Heart left ventricle (tissue), 16 donors: ENCODE measurements at regions not wholly inside any gene's neighbourhood (a gene's known extent, or its start where the extent isn't known, plus 50 kb on each side); places are given as distances from the start of the nearest gene placed in this dataset.

ENCODE experiments used
- ATAC-seq, 4 donors: fragments of 200-7000 bp; cut with Tn5 transposase; one replicate each; pipeline ENCODE4 v1.9.1; 2020 to 2022; ENCODE audit warnings: moderate library complexity in 4 of 4, mild to moderate bottlenecking in 3 of 4, moderate number of reproducible peaks in 1 of 4
- DNase-seq, 5 donors: peaks; one replicate each; pipeline ENCODE4 v3.0.0-alpha.2; 2020
- H3K27ac ChIP-seq, 12 donors: fragments of 200-600 bp; sonication (generic) in 4 of 12; one replicate each; pipeline versions ENCODE4 v1.5.0 to v1.8.0; 2016 to 2022; ENCODE audit warnings: mild to moderate bottlenecking in 2 of 12
- H3K27me3 ChIP-seq, 9 donors: fragments of 200-600 bp; sonication (generic) in 2 of 9; one replicate each; pipeline versions ENCODE4 v1.5.1 to v1.8.0; 2016 to 2022; ENCODE audit warnings: mild to moderate bottlenecking in 3 of 9
- H3K36me3 ChIP-seq, 9 donors: fragments of 200-600 bp; sonication (generic) in 2 of 9; one replicate each; pipeline versions ENCODE4 v1.5.0 to v1.8.0; 2018 to 2022; ENCODE audit warnings: mild to moderate bottlenecking in 2 of 9
- H3K4me1 ChIP-seq, 12 donors: fragments of 200-600 bp; sonication (generic) in 4 of 12; one replicate each; pipeline versions ENCODE4 v1.5.0 to v1.8.0; 2016 to 2022; ENCODE audit warnings: mild to moderate bottlenecking in 3 of 12
- H3K4me3 ChIP-seq, 12 donors: fragments of 200-600 bp; sonication (generic) in 4 of 12; one replicate each; pipeline versions ENCODE4 v1.5.0 to v1.8.0; 2017 to 2022; ENCODE audit warnings: mild to moderate bottlenecking in 9 of 12, moderate library complexity in 4 of 12
- H3K9me3 ChIP-seq, 12 donors: fragments of 200-600 bp; sonication (generic) in 4 of 12; one replicate each; pipeline versions ENCODE4 v1.5.0 to v1.8.0; 2016 to 2022; ENCODE audit warnings: mild to moderate bottlenecking in 1 of 12
- POLR2A ChIP-seq, 2 donors: fragments of 450-650 bp; IDR thresholded peaks; one replicate each; pipeline ENCODE4 v1.6.1; 2017; ENCODE audit warnings: antibody characterized with exemption in 2 of 2, mild to moderate bottlenecking in 2 of 2, moderate library complexity in 2 of 2
- WGBS, 4 donors: extraction: QIAGEN DNeasy Blood & Tissue Kit in 2 of 4; methylation state at CpG; one replicate each; pipeline versions ENCODE4 v1.1.5 to v1.1.7; 2013 to 2018; 5-methylcytosine and 5-hydroxymethylcytosine counted together
- intact Hi-C, 10 donors: fragments of 100-400 bp; cut with DNase I; formaldehyde crosslinking; loops; one replicate each; pipeline versions ENCODE4 v1.11.1 to v1.14.2; 2022
- TF ChIP-seq, protein P1 (sequence below), 12 donors: fragments of 200-600 bp; sonication (generic) in 4 of 12; IDR thresholded peaks; one replicate each; pipeline versions ENCODE4 v1.5.0 to v1.8.0; 2018 to 2022; ENCODE audit warnings: antibody characterized with exemption in 12 of 12, mild to moderate bottlenecking in 5 of 12
- donor health status: ischemic (EF 13 %, LVEDD 7.1; RV severe dilation, severe dysfunction).
- donor health status: healthy with polysubstance abuse.
- donor health status: DM: no; HTN: yes; CAD: no.
- donor health status: DM: no; HTN: no; CAD: no.
- donor health status: ischemic (EF 25% LVEDD 6.9; RV normal size, moderate dysfunction).
- donor health status: ischemic (EF 25% LVEDD 5.7; RV mildly dilated, moderate dysfunction).
- donor health status: healthy.
- donor health status: DM: yes; HTN: yes; CAD: no.
- donor health status: ischemic (EF 35%, LVEDD 5.7; RV mildly dilated, moderate dysfunction).
- donor health status: nonischemic (EF 11% LVEDD 7.7; RV severe dilation, severe dysfunction).
- donor health status: DM: yes; HTN: yes; CAD: no.
- donor health status: PGD.
- donor health status: ischemic (EF 29% LVEDD 5.4; RV normal size, mild dysfunction).
- donor health status: nonischemic (EF 23%, LVEDD 6.1; RV moderate dilation, normal function).

GRCh38 chr12:24095245-24095644 is 145.8 kb upstream of the SOX5 start:
- H3K4me1 ChIP-seq, result no peaks in the 10 kb centered on the region
- H3K9me3 ChIP-seq, result no peaks in the 10 kb centered on the region
- ATAC-seq (no peak), DNase-seq (no peak)
- WGBS, 4 donors, result 78 to 85% (median 81%) methylated on average over 1 of the region's 1 CpG
- no peak overlapping the region for H3K27ac ChIP-seq
- TF ChIP-seq, protein P1, sequence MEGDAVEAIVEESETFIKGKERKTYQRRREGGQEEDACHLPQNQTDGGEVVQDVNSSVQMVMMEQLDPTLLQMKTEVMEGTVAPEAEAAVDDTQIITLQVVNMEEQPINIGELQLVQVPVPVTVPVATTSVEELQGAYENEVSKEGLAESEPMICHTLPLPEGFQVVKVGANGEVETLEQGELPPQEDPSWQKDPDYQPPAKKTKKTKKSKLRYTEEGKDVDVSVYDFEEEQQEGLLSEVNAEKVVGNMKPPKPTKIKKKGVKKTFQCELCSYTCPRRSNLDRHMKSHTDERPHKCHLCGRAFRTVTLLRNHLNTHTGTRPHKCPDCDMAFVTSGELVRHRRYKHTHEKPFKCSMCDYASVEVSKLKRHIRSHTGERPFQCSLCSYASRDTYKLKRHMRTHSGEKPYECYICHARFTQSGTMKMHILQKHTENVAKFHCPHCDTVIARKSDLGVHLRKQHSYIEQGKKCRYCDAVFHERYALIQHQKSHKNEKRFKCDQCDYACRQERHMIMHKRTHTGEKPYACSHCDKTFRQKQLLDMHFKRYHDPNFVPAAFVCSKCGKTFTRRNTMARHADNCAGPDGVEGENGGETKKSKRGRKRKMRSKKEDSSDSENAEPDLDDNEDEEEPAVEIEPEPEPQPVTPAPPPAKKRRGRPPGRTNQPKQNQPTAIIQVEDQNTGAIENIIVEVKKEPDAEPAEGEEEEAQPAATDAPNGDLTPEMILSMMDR (IDR thresholded peaks at IDR 0.05), result no peak
- TF ChIP-seq POLR2A (IDR thresholded peaks at IDR 0.05), result no peak
- no peaks in the 10 kb centered on the region for H3K27me3 ChIP-seq
- no peaks in the 10 kb centered on the region for H3K36me3 ChIP-seq
- intact Hi-C loops, result no loop called here
- H3K4me3 ChIP-seq, result no peak overlapping the region

GRCh38 chr12:24089510-24089890 is 140.0 kb upstream of the SOX5 start:
- Histone ChIP-seq H3K27me3 (no peaks in the 10 kb centered on the region), H3K36me3 (no peaks in the 10 kb centered on the region), H3K4me3 (no peak overlapping the region), H3K9me3 (no peaks in the 10 kb centered on the region), H3K4me1 (no peaks in the 10 kb centered on the region), H3K27ac (no peak overlapping the region)
- 82 to 90% (median 88%) methylated on average over 2 of the region's 2 CpGs for WGBS, 4 donors
- TF ChIP-seq, protein P1 (IDR thresholded peaks at IDR 0.05), result no peak
- no peak for TF ChIP-seq POLR2A (IDR thresholded peaks at IDR 0.05)
- ATAC-seq (no peak), DNase-seq (no peak)
- intact Hi-C loops, result no loop called here

- H3K27me3 ChIP-seq, result no peaks in the 10 kb centered on the region
- no peaks in the 10 kb centered on the region for H3K4me1 ChIP-seq
- H3K9me3 ChIP-seq, result no peaks in the 10 kb centered on the region
- intact Hi-C loops, result no loop called here
- H3K27ac ChIP-seq, result no peak overlapping the region
- 77 to 83% (median 80%) methylated on average over 5 of the region's 5 CpGs for WGBS, 4 donors
- DNase-seq, result no peak
- no peak for ATAC-seq
- no peaks in the 10 kb centered on the region for H3K36me3 ChIP-seq
- TF ChIP-seq, protein P1 (IDR thresholded peaks at IDR 0.05), result no peak
- TF ChIP-seq POLR2A (IDR thresholded peaks at IDR 0.05), result no peak
- H3K4me3 ChIP-seq, result no peak overlapping the region
Measured at GRCh38 chr12:24088751-24089509, 139.5 kb upstream of the SOX5 start.

DNA sequence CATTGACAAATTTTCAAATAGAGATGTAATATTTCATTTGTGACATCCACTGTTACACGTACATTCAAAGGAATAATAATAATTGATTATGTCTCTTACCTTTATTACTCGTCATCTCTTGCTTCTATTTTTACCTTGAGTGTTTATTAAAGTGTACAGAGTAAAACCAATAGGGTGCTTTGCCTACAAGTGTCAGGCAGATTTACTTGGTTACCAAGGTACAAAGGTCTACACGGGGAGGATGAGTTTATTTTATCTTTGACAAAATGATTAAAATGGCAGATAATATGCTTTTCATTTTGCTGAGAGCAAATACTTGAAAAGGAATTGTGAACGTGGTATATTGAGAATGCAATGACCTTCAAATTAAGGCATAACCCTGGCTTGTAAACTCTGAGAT is 137.8 kb upstream of the SOX5 start:
- TF ChIP-seq POLR2A (IDR thresholded peaks at IDR 0.05), result no peak
- TF ChIP-seq, protein P1 (IDR thresholded peaks at IDR 0.05), result no peak
- intact Hi-C loops, result no loop called here
- Histone ChIP-seq H3K4me1 (no peaks in the 10 kb centered on the region), H3K4me3 (no peak overlapping the region), H3K27ac (no peak overlapping the region), H3K36me3 (no peaks in the 10 kb centered on the region), H3K9me3 (no peaks in the 10 kb centered on the region), H3K27me3 (no peaks in the 10 kb centered on the region)
- ATAC-seq (no peak), DNase-seq (no peak)
- 80 to 84% (median 83%) methylated on average over 4 of the region's 4 CpGs for WGBS, 4 donors
